GM19463 (cell line): ENCODE measurements at regions not wholly inside any gene's neighbourhood (a gene's known extent, or its start where the extent isn't known, plus 50 kb on each side); places are given as distances from the start of the nearest gene placed in this dataset.

ENCODE experiments used
- ATAC-seq: cut with Tn5 transposase; IDR thresholded peaks from one replicate; pipeline ENCODE4 v1.9.1; 2021; ENCODE audit warnings: mild to moderate bottlenecking, moderate library complexity; ENCODE audit not compliant: unreplicated experiment

DNA sequence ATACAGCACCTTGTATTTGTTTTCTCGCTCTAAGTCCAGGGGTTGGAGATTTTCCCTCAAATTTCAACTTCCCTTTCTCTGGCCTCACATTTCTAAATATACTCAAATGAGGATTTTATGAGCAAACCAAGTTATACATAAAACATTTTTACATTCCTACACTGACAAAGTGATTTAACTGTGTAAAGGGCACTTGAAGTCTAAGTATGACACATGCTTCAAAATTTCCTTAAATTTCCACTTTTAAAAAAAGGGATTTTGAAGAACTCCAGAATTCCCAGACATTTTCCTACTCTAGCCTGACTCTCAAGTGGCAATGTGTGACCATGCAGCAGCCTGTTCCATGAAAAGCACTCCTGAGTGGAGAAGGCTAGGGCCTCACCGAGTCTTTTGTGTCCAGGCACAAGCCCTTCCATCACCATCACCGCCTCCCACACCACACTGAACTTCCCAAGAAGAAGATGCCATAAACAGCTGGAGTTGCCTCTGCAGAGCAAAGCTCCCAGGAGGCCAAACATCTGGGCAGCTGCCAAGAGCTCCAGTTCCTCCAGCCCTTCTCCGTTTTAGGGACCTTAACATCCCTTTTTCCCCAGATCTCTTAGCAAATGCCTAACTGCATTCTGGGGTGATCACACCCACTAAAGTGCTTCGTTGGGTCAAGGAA lies 68.9 kb downstream of the NCR2 start:
- no peak for ATAC-seq

DNA sequence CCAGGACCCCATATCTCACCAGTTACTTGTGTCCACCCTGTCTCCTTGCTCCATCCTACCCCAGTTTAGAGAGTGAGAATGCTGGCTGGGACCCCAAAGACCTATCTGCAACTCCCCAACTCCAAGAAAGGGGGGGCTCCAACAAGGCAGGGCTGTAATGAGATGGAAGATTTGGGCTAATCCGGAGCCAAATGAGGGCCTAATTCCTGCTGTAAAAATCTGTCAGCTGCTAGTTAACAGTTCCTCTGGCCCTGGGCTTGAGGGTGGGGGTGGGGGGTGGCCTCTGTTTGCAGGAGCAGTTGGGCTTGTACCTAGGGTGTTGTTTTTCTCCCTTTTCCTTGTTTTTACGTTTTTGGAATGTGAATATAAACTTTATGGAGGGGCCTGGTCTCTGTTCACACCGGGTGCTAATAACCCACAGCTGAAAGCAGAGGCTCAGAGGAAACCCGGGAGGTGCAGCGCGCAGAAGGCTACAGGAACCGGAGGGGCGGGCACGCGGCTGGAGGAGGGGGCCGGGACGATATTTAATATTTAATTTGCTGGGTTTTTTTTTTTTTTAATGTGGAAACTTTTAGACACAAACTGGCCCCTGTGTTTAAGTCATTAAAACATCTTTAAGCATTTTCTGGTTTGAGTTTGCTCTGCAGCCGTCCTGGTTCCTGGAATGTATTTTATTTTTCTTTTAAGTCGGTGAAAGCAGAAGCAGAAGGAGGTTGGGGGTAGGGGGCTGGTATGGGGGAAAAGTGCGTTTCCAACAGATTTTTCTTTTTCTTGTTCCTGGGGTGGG lies 70.7 kb downstream of the NCR2 start:
- ATAC-seq, result no peak

DNA sequence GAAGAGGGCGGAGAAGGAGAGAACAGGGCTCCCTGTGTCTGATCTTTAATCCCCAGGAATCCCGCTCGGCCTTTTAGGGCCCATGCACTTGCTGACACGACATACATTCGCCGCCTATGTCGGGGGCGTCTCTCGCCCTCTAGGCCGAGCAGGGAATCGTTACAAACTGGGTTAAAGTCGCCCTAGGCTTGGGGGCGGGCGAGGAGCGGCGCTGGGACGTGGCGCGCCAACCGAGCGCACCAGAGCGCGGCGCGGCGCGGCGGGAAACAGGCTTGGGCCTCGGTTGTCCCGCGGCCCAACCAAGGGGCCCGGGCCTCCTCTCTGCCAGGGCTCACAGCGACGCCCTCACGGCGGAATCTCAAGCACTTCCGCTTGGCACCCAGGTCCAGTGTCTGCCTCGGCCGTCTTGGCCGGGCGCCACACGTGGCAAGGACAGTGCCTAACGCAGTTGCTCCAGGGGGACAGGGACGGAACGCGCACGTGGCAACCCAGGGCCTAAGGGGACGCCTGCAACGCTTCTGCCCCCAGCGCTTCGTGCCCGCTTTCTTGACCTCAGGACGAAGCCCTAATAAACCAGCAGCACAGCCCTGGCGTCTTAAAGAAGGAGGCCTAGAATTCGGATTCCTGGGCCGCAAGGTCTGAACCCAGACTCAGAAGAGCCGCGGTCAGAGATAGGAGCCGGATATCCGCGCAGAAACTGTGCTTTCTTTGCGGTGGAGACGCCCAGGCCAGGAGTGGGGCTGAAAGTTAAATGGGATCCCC lies 71.5 kb downstream of the NCR2 start:
- no peak for ATAC-seq

DNA sequence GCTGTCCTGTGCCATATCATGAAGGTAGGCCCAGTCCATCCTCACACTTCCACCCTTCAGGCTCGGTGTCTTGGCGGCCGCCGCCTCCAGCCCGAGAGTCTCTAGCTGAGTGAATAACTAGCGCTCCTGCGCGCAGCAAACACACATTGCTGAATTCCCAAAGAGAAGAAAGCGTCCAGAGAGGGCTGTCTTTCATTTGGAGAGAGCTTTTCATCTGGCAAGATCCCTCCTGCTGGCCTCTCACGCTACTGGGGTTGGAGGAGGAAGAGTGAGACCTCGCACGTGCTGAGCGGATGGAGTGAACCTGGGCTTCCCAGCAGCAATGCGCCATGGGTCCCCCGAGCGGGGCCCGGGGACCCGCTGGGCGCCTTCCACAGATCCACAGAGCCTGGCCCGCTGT lies 73.2 kb downstream of the NCR2 start:
- no peak for ATAC-seq

DNA sequence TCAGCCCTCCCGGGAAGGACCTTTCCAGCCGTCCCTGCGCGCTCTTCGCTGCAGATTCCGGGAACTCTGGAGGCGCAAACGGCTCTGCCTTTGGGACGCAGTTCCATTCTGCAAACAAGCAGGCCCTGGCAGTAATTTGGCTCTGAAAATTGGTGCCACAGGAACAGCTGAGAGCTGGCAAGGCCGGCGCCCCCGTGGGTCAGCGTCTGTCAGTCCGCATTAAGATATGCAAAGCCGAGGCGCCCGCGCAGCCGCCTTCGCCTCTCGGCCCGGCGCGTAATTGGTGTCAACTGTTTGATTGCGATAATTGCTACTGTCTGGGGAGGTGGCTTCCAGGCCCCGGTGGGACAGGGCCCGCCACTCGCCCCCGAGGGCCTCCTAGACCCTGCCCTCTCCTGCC lies 73.6 kb downstream of the NCR2 start:
- ATAC-seq, result no peak

DNA sequence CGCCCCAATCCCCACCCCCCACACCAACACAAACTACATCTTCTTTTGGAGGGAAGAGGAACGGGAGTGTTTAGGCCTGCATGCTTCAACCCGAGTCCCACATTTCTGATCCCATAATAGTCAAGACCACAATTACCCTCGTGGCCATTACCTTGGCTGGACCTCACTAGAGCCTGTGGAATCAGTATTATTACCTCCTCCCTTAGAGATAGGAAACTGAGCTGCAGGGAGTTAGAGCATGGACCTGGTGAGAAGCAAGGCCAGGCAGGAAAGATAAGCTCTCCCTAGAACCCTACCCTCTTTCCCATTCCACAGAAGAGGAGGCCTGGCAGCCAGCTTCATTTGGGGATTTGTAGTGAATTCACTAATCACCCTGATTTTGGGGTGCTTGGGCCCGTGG lies 74.1 kb downstream of the NCR2 start:
- ATAC-seq, result no peak

DNA sequence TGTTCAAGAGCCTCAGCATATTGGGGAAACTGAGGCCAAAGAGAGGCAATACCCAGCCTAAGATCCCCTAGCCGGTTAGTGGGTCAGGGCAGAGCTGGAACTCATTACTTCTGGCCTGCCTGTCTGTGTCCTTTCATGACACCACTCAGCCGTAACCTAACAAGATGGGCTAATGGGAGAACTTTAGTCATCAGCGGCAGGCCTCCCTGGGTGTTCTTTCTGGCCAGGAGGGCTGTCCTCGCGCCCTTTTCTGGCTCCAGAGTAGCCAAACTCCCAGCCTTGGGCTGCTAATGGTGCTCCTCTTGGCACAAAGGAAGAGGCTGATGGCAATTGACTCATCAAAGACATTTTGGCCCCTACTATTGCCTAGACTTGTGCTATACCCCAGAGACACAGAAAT lies 76.6 kb downstream of the NCR2 start:
- no peak for ATAC-seq

DNA sequence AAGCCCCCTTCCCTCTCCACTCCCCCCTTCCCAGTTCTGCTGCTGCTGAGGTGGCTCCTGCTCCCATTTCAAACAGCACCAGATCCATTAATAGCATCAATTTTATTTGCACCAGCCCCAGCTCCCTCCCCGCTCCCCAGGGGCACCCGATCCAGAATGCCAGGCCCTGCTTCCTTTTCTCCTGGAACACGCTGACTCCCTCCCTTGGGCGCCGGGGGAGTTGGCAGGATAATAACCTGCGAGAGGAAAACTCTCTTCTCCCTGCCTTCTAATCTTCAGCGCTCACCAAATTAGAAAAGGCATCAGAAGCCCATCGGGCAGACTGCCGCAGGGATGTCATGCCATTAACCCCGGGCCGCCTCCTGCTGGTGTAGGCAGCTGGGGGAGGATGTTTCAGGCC lies 77.8 kb downstream of the NCR2 start:
- no peak for ATAC-seq

DNA sequence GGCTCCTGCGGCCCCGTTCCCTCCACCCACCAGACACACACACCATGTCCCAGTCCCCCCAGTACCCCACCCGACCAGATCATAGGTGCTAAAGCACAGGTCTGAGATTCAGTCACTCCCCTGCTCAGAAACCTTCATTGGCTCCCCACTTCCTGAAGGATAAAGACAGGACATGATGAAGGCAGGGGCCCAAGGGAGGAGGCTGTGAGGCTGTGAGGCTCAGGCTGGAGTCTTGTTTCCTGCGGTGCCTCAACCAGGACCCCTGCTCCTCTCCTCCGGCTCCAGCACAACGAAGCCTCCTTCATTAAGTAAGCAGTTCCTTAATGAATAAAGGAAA lies 81.1 kb downstream of the NCR2 start:
- no peak for ATAC-seq

DNA sequence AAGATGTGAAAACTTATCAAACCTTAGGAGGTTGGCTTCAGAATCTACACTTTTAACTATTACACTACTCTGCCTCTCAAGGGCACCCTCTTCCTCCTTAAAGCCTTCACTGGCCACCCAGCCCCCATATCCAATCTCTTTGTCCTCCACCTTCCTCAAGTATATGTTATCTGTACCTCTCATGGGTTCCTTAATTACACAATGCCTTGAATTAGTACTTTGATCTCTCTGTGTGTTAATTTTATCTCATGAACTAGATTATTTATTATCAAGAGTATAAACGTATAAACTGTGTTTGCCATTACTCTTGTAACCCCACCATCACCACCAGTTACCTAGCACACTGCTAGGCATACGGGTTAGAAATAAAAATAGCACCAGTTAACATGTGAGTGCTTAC lies 83.3 kb downstream of the NCR2 start:
- no peak for ATAC-seq

DNA sequence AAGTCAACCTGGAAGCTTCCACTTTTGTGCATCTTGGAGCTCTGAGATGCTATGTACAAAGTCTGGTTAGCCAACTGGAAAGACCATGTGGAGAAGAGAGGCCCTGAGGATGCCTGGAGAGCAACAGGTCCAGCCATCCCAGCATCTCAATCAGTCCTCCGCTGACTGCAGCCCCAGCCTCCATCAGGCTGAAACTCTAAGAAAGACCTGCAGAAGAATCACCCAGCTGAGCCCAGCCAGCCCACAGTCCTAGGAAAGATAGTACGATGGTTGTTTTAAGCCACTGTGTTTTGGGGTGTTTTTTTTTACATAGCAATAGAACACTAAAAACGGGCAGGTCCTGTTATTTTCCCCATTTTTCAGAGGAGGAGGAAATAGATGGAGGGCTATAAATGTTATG lies 84.0 kb downstream of the NCR2 start:
- ATAC-seq, result no peak

DNA sequence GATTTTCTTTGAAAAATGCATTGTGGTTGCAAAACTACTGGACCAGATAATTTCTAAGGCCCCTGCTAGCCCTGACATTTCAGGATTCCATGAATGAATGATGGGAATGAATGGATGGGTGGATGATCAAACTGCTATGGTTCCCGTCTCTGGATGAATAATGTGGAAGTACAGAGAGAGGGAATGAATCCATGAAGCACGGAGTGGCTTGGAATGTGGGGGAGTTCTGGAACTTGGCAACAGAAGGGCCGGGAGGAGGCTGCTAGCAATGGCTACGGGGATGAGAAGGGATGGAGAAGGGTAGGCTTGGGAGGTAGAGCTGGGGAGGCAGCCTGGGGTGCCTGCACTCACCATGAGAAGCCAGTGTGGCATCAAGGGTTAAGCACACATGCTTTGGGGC lies 84.8 kb downstream of the NCR2 start:
- no peak for ATAC-seq

DNA sequence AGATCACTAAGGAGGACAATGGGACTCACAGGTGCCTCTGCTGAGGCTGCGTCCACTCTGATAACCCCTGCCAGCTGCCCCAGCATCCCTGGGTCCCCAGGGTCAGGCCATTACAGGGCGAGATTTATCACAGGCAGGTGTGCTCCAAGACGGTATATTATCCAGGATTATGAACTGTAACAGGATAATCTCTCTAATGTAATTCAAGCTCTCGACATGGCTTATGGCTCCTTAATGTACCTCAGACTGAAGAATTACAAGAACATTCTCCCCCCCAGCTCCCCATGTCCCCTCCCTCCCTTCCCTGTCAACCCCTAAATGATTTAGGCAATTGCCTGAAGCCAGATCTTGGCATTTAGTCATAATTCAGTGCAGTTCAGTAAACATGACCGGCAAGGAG lies 86.8 kb downstream of the NCR2 start:
- ATAC-seq, result no peak

DNA sequence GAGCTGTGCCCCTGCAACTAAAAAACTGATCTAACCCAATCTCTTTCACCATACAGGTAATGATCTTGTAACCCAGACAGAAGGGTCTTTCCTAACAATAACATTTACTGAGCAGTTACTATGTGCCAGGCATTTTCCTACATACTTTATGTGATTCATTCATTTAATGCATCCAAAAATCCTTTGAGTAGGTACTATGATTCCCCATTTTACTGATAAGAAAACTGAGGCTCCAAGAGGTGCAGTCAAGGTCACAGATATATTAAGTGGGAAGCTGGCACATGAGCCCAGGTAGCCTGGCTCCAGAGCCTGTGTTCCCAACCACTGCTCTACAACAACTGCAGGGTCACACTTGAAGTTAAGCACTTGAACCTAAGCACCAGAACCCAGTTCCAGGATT lies 87.6 kb downstream of the NCR2 start:
- ATAC-seq, result no peak

DNA sequence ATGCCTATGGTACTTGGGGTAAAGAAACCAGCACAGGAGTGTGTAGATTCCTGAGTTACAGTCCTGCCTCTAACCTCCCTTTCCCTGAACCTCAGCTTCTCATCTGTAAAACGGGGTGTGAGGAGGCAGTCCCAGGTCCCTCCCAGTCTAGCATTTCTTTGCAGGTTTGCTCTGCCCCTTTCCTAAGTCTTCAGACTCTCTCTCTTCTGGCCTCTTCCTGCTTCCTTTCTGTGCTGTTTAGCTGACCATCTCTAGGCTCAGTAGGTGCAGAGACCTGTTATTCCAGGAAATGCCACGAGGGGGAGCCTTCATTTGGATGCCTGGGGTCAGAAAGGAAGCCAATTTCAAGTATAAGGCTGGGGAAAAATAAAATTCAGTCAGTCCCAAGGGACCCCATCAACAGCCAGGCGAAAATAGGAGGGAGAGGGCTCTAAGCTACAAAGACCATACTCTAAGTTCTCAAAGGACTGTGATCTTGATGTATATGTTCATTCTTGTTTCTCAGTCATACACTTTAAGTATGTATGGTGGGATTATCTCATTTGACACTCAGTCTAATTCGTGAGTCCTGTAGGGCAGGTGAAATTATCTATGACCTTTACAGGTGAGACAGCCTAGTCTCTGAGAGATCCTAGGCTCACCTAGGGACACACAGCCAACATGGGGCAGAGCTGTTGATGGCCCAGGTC lies 89.1 kb downstream of the NCR2 start:
- ATAC-seq, result peak; percentile 39

DNA sequence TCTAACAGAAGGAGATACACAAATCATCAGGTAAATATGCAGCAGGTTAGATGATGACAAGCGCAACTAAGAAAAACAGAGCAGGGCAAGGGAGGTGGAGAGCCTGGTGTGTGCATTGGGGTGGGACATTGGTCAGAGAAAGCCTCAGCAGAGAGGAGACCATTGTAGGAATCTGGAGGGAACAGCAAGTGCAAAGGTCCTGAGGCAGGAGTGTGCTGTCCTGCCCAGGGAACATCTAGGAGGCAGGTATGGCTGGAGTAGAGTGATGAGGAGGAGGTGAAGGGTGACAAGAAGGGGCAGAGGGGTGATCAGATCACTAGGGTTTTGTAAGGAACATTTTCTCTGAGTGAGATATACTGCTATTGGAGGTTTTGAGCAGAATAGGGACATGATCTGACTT lies 90.1 kb downstream of the NCR2 start:
- ATAC-seq, result no peak

DNA sequence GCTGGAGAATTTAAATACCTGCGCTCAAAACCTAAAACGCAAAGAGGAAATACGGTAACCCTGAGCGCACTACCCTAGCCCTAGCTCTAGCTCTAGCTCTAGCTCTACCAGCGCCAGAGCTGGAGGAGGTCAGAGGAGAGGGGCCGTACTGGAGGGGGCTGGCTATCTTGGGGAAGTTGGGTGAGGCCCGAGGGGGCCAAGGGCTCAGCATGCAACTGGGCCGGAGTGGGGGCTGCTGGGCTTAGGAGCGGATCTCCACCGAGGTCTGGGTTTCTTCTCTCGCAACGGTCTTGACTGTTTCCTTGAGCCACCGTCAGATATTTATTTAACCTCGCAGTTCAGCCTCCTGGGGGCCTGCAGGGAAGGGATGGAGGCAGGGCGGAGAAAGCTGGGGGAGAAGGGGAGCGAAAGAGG lies 91.0 kb downstream of the NCR2 start:
- ATAC-seq, result no peak

DNA sequence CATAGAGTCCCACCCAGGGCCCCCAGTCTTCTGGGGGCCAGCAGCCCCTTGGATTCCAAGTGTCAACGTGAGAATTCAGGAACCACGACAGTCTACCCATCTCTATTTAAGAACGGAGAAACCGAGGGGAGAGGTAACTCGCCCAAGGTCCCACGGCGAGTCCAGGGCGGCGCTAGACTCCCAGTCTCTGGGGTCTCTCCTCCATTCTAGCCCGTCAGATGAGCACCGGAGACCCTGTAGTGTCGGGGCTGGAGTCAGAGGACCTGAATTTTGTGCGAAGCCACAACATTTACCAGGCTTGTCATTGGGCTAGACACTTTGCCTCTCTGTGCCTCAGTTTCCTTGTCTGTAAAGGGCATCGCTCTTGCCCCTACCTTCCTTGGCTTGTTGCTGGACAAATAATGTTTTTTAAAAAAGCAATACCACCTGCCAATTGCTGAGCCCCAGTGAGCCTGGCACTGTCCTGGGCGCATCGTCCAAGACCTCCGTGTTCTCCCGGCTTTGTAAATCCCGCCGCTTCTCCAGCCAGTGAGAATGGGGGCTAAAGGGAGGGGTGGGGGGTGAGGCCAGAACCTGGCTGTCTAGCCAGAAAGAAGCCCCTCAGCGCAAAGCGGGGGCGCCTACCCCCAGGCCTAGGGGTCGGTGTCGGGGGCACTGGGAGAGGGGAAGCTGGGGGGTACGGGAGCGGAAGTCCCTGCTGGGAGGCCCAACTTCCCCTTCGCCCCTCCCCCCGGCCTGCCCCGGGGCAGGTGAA lies 91.7 kb downstream of the NCR2 start:
- no peak for ATAC-seq

DNA sequence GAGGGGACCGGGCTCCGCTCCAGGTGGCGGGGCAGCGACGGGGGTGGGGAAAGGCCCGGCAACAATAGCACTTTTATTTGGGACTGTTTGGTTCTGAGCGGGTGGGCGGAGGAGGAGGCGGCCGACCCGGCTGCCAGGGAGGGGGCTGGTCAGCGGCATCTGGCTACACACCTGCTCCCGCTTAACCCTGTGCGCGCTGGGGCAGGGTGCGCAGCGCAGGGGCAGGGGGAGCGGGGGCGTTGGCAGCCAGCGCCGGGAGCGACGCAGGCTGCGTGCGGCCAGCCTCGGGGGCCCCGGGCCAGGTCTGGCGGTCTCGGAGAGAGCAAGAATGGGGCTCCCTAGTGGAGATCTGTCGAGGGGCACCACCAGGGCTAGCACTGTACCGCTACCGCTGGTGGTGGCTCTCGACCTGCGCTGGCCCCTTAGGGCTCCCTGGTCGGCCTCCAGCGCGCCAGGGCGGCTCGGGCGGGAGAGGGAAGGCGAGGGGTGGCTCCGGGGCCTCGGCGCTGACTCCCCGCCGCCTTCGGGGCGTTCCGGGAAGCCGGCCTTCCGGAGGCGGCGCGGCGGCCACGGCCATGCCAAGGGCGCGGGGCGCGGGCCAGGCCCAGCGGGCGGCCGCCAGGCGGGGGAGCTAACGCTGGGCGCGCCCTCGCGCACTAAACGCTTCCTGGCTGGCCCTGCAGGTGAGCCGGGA lies 92.4 kb downstream of the NCR2 start:
- no peak for ATAC-seq

DNA sequence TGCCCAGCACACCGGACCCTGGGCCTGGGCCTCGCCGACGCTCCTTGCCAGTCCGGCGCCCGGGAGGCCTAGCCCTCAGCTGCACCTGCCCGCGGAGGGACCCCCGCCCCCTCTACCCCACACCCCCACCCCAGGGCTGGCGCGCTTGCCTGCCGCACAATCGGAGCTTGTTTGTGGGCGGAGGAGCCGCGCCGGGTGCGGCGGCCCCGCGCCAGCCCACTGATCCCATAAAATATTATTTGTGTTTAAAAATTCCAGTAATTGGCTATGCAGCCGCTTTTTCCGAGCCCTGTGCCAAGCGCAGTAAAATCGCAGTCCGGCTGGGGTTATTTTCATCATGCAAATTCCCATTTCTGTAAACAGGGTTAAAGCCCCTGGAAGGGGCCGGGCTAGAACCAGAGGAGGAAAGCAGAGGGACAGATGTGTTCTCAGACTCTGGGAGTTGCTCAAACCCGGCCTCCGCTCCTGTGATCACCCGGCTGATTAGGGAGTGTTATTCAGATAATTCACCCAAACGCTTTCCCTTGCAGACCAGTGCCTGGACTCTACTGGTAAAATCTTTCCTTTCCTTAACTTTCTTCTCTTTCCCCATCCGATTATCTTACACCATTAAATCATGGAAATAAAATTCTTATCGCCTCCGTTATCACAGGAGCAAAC lies 93.1 kb downstream of the NCR2 start:
- no peak for ATAC-seq
